Transverse colon (tissue), 4 donors: ENCODE measurements at regions not wholly inside any gene's neighbourhood (a gene's known extent, or its start where the extent isn't known, plus 50 kb on each side); places are given as distances from the start of the nearest gene placed in this dataset.

ENCODE experiments used
- CTCF ChIP-seq, 5 experiments: fragments of 200-600 bp in 3 of 5; fragments of 450-650 bp in 2 of 5; sonication (generic) in 3 of 5; IDR thresholded peaks; 1 replicate in 2 of 5; 2 replicates in 3 of 5; pipeline ENCODE4 v1.5.1; 2016 to 2017; ENCODE audit warnings: antibody characterized with exemption in 5 of 5, inconsistent platforms in 3 of 5, mild to moderate bottlenecking in 2 of 5, moderate library complexity in 1 of 5
- POLR2A ChIP-seq: fragments of 450-650 bp; IDR thresholded peaks from one replicate; pipeline ENCODE4 v1.6.1; 2016; ENCODE audit warnings: antibody characterized with exemption, mild to moderate bottlenecking, moderate library complexity
- POLR2AphosphoS5 ChIP-seq, 3 donors: sonication (generic); formaldehyde crosslinking; IDR thresholded peaks; one replicate each; pipeline ENCODE4 v1.6.1; 2016; ENCODE audit warnings: antibody characterized with exemption in 3 of 3

GRCh38 chr12:77722536-77722935 is 108.2 kb upstream of the NAV3 start:
- TF ChIP-seq CTCF (IDR thresholded peaks at IDR 0.05) (no peak), POLR2AphosphoS5 (IDR thresholded peaks at IDR 0.05) (no peak), POLR2A (no peak)
